HCT116 (cell line): ENCODE measurements at regions not wholly inside any gene's neighbourhood (a gene's known extent, or its start where the extent isn't known, plus 50 kb on each side); places are given as distances from the start of the nearest gene placed in this dataset.

Experiments
- ATAC-seq: fragments of 200-7000 bp; cut with Tn5 transposase; 2 replicates; pipeline ENCODE4 v1.9.1; 2020; ENCODE audit warnings: mild to moderate bottlenecking, moderate library complexity
- BruUV-seq: library from RNA; stranded (reverse); fragments of 400-500 nt; replicated peaks from 2 replicates; lab custom pipeline; 2021; lab: Mats Ljungman, UMichigan
- CTCF ChIA-PET: fragments of 300-600 bp; sonication (Branson Sonifier 250); formaldehyde crosslinking; loops from one replicate; lab custom pipeline; 2021; ENCODE audit warnings: antibody characterized with exemption; lab: Charles Lee
- POLR2A ChIA-PET: fragments of 300-600, 350-600 bp; sonication (Branson Sonifier 250); formaldehyde crosslinking; loops from one replicate; lab custom pipeline; 2021; ENCODE audit warnings: antibody characterized with exemption; lab: Charles Lee
- RAD21 ChIA-PET, 2 experiments: fragments of 300-600 bp; sonication (Branson Sonifier 250); formaldehyde crosslinking; loops; one replicate each; lab custom pipeline; 2023; ENCODE audit warnings: low total read pairs in 2 of 2; ENCODE audit not compliant: uncharacterized antibody in 2 of 2, unreplicated experiment in 2 of 2, low non-redundant PET in 1 of 2; lab: Charles Lee
- DNase-seq: peaks from one replicate; pipeline ENCODE4 v3.0.0-alpha.2; 2010; ENCODE audit warnings: low read depth, low spot score
- H2AFZ ChIP-seq: fragments of 200-600 bp; shearing (Covaris generic), sonication (generic); 2 replicates; pipeline ENCODE4 v1.6.1; 2017; ENCODE audit warnings: low read depth, mixed run types, mixed read lengths, antibody characterized with exemption, low read length; ENCODE audit not compliant: poor library complexity, severe bottlenecking
- H3K27ac ChIP-seq: 2 replicates; pipeline ENCODE4 v1.5.1; 2012; ENCODE audit warnings: low read depth, low read length
- H3K27me3 ChIP-seq: fragments of 200-600 bp; sonication (generic); 2 replicates; pipeline ENCODE4 v1.6.1; 2016; ENCODE audit warnings: mixed run types, low read length, mixed read lengths; ENCODE audit not compliant: insufficient read depth
- H3K36me3 ChIP-seq, 2 experiments: fragments of 200-500 bp in 1 of 2; fragments of 200-600 bp in 1 of 2; sonication (Bioruptor generic) in 1 of 2; sonication (generic) in 1 of 2; 2 replicates each; pipeline versions ENCODE4 v1.5.1 to v1.6.1; 2014 to 2016; ENCODE audit warnings: low read length in 2 of 2, inconsistent platforms in 1 of 2, mixed read lengths in 1 of 2, mixed run types in 1 of 2; ENCODE audit not compliant: insufficient read depth in 2 of 2, control insufficient read depth in 1 of 2
- H3K4me1 ChIP-seq, 2 experiments: fragments of 200-600 bp in 1 of 2; sonication (generic) in 1 of 2; 2 replicates each; pipeline versions ENCODE4 v1.5.1 to v1.6.1; 2012 to 2017; ENCODE audit warnings: low read length in 2 of 2, inconsistent platforms in 1 of 2, mild to moderate bottlenecking in 1 of 2, mixed read lengths in 1 of 2, mixed run types in 1 of 2, moderate library complexity in 1 of 2; ENCODE audit not compliant: insufficient read depth in 2 of 2, control insufficient read depth in 1 of 2
- H3K4me2 ChIP-seq: fragments of 200-600 bp; sonication (generic); 2 replicates; pipeline ENCODE4 v1.6.1; 2017; ENCODE audit warnings: mixed run types, low read length, mixed read lengths
- H3K4me3 ChIP-seq, 2 experiments: fragments of 200-600 bp in 1 of 2; sonication (generic) in 1 of 2; replicated peaks in 1 of 2; 2 replicates each; pipeline ENCODE4 v1.5.1; 2011 to 2016; ENCODE audit warnings: low read length in 2 of 2, control low read depth in 1 of 2, low read depth in 1 of 2, mild to moderate bottlenecking in 1 of 2, mixed read lengths in 1 of 2, mixed run types in 1 of 2
- H3K79me2 ChIP-seq: fragments of 200-600 bp; sonication (generic); 2 replicates; pipeline ENCODE4 v1.6.1; 2017; ENCODE audit warnings: mild to moderate bottlenecking, mixed run types, low read length, moderate library complexity, mixed read lengths; ENCODE audit not compliant: insufficient read depth
- H3K9ac ChIP-seq: fragments of 200-600 bp; sonication (generic); 2 replicates; pipeline ENCODE4 v1.6.1; 2016; ENCODE audit warnings: low read length, mixed read lengths
- H3K9me2 ChIP-seq: fragments of 200-600 bp; sonication (generic), shearing (Covaris generic); 2 replicates; pipeline ENCODE4 v1.6.1; 2017; ENCODE audit warnings: mixed run types, mild to moderate bottlenecking, moderate library complexity; ENCODE audit not compliant: insufficient read depth
- H3K9me3 ChIP-seq, 2 experiments: fragments of 200-500 bp in 1 of 2; fragments of 200-600 bp in 1 of 2; sonication (Bioruptor generic) in 1 of 2; sonication (generic) in 1 of 2; 2 replicates each; pipeline ENCODE4 v1.6.1; 2014 to 2017; ENCODE audit warnings: low read length in 2 of 2, mixed read lengths in 2 of 2, inconsistent platforms in 1 of 2, low read depth in 1 of 2, mild to moderate bottlenecking in 1 of 2, mixed run types in 1 of 2, moderate library complexity in 1 of 2; ENCODE audit not compliant: control insufficient read depth in 1 of 2, insufficient read depth in 1 of 2
- H4K20me1 ChIP-seq: fragments of 200-600 bp; sonication (generic), shearing (Covaris generic); 2 replicates; pipeline ENCODE4 v1.6.1; 2017; ENCODE audit warnings: mixed run types, mild to moderate bottlenecking, moderate library complexity; ENCODE audit not compliant: insufficient read depth
- FOSL1 ChIP-seq: IDR thresholded peaks from 2 replicates; pipeline ENCODE4 v1.6.1; 2012; ENCODE audit warnings: low read depth
- JUND ChIP-seq: IDR thresholded peaks from 2 replicates; pipeline ENCODE4 v1.6.1; 2012
- MAX ChIP-seq: IDR thresholded peaks from 2 replicates; pipeline ENCODE4 v1.6.1; 2012
- POLR2A ChIP-seq: IDR thresholded peaks from 2 replicates; pipeline ENCODE4 v1.7.0; 2011; ENCODE audit warnings: borderline replicate concordance; ENCODE audit not compliant: insufficient read depth, insufficient read length; ENCODE audit errors: extremely low read depth
- POLR2AphosphoS5 ChIP-seq: IDR thresholded peaks from 2 replicates; pipeline ENCODE4 v1.6.1; 2011; ENCODE audit warnings: mild to moderate bottlenecking, low read depth, low read length, moderate library complexity
- RAD21 ChIP-seq: IDR thresholded peaks from 2 replicates; pipeline ENCODE4 v1.6.1; 2012; ENCODE audit warnings: low read depth, mild to moderate bottlenecking
- SIN3A ChIP-seq: IDR thresholded peaks from 2 replicates; pipeline ENCODE4 v1.6.1; 2012; ENCODE audit warnings: low read depth
- SRF ChIP-seq: IDR thresholded peaks from 2 replicates; pipeline ENCODE4 v1.6.1; 2012; ENCODE audit warnings: low read depth
- TCF7L2 ChIP-seq: IDR thresholded peaks from 2 replicates; pipeline ENCODE4 v1.7.0; 2011; ENCODE audit warnings: borderline replicate concordance, inconsistent platforms; ENCODE audit not compliant: insufficient read depth, insufficient read length; ENCODE audit errors: extremely low read depth
- ZBTB33 ChIP-seq: IDR thresholded peaks from 2 replicates; pipeline ENCODE4 v1.6.1; 2011; ENCODE audit warnings: mild to moderate bottlenecking, low read length, moderate library complexity; ENCODE audit not compliant: insufficient replicate concordance; ENCODE audit errors: extremely low read depth
- ZNF274 ChIP-seq: fragments of 200-500 bp; sonication (Bioruptor generic); IDR thresholded peaks from 2 replicates; pipeline ENCODE4 v1.6.1; 2014; ENCODE audit warnings: mild to moderate bottlenecking, low read depth, low read length, inconsistent platforms
- intact Hi-C: fragments of 100-400 bp; cut with micrococcal nuclease; formaldehyde crosslinking; loops from 2 replicates; pipeline ENCODE4 v1.10.0; 2022

DNA sequence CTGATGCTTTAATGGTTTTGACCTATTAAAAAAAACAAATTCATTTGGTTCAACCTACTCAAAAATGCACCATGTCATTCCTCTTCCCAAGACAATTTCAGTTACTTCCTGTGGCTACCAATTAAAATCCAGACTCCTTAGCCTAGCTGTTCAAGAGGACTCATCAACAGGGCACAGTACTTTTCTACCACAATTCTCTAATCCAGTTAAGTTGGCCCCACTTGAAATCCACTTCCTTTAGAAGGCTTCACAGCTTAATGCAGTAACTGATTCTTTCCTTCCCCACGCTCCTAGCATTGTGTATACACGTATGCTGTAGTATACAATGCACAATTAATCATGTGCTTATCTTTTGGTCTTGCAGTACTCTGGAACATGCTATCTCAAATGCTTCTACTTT lies 129.8 kb downstream of the UGT8 start:
- Histone ChIP-seq H3K79me2 (no peaks in the 10 kb centered on the region), H3K27ac (no peak overlapping the region), H3K9ac (no peak overlapping the region), H3K9me3 (no peaks in the 10 kb centered on the region), H2AFZ (no peak overlapping the region), H3K27me3 (no peaks in the 10 kb centered on the region), H3K36me3 (no peaks in the 10 kb centered on the region), H3K9me2 (no peaks in the 10 kb centered on the region), H3K4me1 (no peaks in the 10 kb centered on the region), H3K4me3 (no peak overlapping the region), H3K4me2 (no peak overlapping the region), H4K20me1 (no peaks in the 10 kb centered on the region)
- no peak for DNase-seq
- TF ChIP-seq ZNF274 (no peak), ZBTB33 (no peak), SIN3A (no peak), POLR2A (no peak), TCF7L2 (no peak), POLR2AphosphoS5 (no peak), SRF (no peak), MAX (no peak), RAD21 (no peak), JUND (no peak), FOSL1 (no peak)
- ChIA-PET POLR2A (no interaction called here), CTCF (no interaction called here), RAD21 (no interaction called here)
- BruUV-seq = no TSS peak
- no peak for ATAC-seq
- intact Hi-C loops = no loop called here
